A549 (cell line): ENCODE measurements at regions not wholly inside any gene's neighbourhood (a gene's known extent, or its start where the extent isn't known, plus 50 kb on each side); places are given as distances from the start of the nearest gene placed in this dataset.

ENCODE experiments used
- ATAC-seq, 2 experiments: fragments of 200-7000 bp in 1 of 2; fragments of >200 bp in 1 of 2; cut with Nextera tagmentation in 1 of 2; cut with Tn5 transposase in 1 of 2; 3 replicates each; pipeline versions ENCODE4 v1.8.0 to v1.9.1; 2018 to 2020; ENCODE audit warnings: mild to moderate bottlenecking in 1 of 2, moderate library complexity in 1 of 2
- CTCF ChIA-PET: fragments of 300-600 bp; sonication (Branson Sonifier 250); formaldehyde crosslinking; extraction: SDS; loops from one replicate; lab custom pipeline; 2021; ENCODE audit warnings: antibody characterized with exemption, inconsistent platforms; lab: Yijun Ruan, JAX
- POLR2A ChIA-PET: fragments of 350-600 bp; formaldehyde crosslinking; extraction: SDS; loops from one replicate; lab custom pipeline; 2021; ENCODE audit warnings: antibody characterized with exemption, inconsistent platforms; lab: Yijun Ruan, JAX
- DNase-seq, 2 experiments: peaks; one replicate each; pipeline versions ENCODE4 v3.0.0 to v3.0.0-alpha.2; 2011 to 2016; ENCODE audit warnings: low read depth in 1 of 2, low spot score in 1 of 2
- FAIRE-seq: peaks from 2 replicates; lab custom pipeline; 2011; peaks lifted over from hg19 to GRCh38; lab: Jason Lieb, UNC
- H3K27ac ChIP-seq, 2 experiments: fragments of >200 bp; sonication (Bioruptor Twin); formaldehyde crosslinking; 3 replicates each; pipeline ENCODE4 v1.5.1; 2016 to 2017
- H3K4me1 ChIP-seq: fragments of >200 bp; sonication (Bioruptor Twin); formaldehyde crosslinking; 3 replicates; pipeline ENCODE4 v1.6.1; 2016
- H3K4me2 ChIP-seq: fragments of >200 bp; sonication (Bioruptor Twin); formaldehyde crosslinking; 3 replicates; pipeline ENCODE4 v1.6.1; 2016
- H3K4me3 ChIP-seq: fragments of >200 bp; sonication (Bioruptor Twin); formaldehyde crosslinking; 3 replicates; pipeline ENCODE4 v1.5.1; 2016
- H3K9me3 ChIP-seq: fragments of >200 bp; sonication (Bioruptor Twin); formaldehyde crosslinking; 3 replicates; pipeline ENCODE4 v1.6.1; 2016
- CBX2 ChIP-seq: fragments of 200-600 bp; sonication (generic); IDR thresholded peaks from 2 replicates; pipeline ENCODE4 v1.6.1; 2016; ENCODE audit warnings: low read depth, mild to moderate bottlenecking, borderline replicate concordance
- CBX8 ChIP-seq: fragments of 200-600 bp; sonication (generic); IDR thresholded peaks from 2 replicates; pipeline ENCODE4 v1.6.1; 2016
- CEBPB ChIP-seq, 2 experiments: fragments of >200 bp in 1 of 2; sonication (Bioruptor Twin) in 1 of 2; formaldehyde crosslinking in 1 of 2; IDR thresholded peaks; 2 replicates each; pipeline ENCODE4 v1.6.1; 2012 to 2016
- FOSL2 ChIP-seq, 2 experiments: fragments of 450-650 bp in 1 of 2; fragments of >200 bp in 1 of 2; sonication (Bioruptor Twin) in 1 of 2; formaldehyde crosslinking; IDR thresholded peaks; 2 replicates each; pipeline versions ENCODE4 v1.5.0 to v1.6.1; 2016 to 2020; ENCODE audit warnings: mild to moderate bottlenecking in 1 of 2, moderate library complexity in 1 of 2
- GATA3 ChIP-seq: IDR thresholded peaks from 2 replicates; pipeline ENCODE4 v1.6.1; 2012; ENCODE audit warnings: borderline replicate concordance
- HEYL ChIP-seq: fragments of 250-450 bp; sonication (Bioruptor Pico); IDR thresholded peaks from 2 replicates; pipeline ENCODE4 v1.8.0; 2021; ENCODE audit warnings: mild to moderate bottlenecking, moderate library complexity
- HMGXB4 ChIP-seq: fragments of 250-450 bp; sonication (Bioruptor Pico); IDR thresholded peaks from 2 replicates; pipeline ENCODE4 v1.5.0; 2021; ENCODE audit warnings: mild to moderate bottlenecking, moderate library complexity, borderline replicate concordance
- HOXA7 ChIP-seq: fragments of 250-450 bp; sonication (Bioruptor Pico); IDR thresholded peaks from 2 replicates; pipeline ENCODE4 v1.5.0; 2020; ENCODE audit warnings: mild to moderate bottlenecking, moderate library complexity
- JUNB ChIP-seq: fragments of >200 bp; sonication (Bioruptor Twin); formaldehyde crosslinking; IDR thresholded peaks from 2 replicates; pipeline ENCODE4 v1.6.1; 2016
- KDM1A ChIP-seq: fragments of 200-600 bp; sonication (generic); IDR thresholded peaks from 2 replicates; pipeline ENCODE4 v1.6.1; 2016; ENCODE audit warnings: low read depth, mild to moderate bottlenecking
- KDM5A ChIP-seq: fragments of 200-600 bp; sonication (generic); IDR thresholded peaks from 2 replicates; pipeline ENCODE4 v1.6.1; 2016; ENCODE audit warnings: antibody characterized with exemption, mild to moderate bottlenecking
- MAZ ChIP-seq: fragments of 150-350 bp; IDR thresholded peaks from 2 replicates; pipeline ENCODE4 v1.6.1; 2014; ENCODE audit warnings: antibody characterized with exemption, low read depth, low read length, borderline replicate concordance
- NFE2L2 ChIP-seq: fragments of 150-350 bp; conservative IDR thresholded peaks from 2 replicates; pipeline ENCODE4 v1.6.1; 2014; ENCODE audit warnings: low read length
- POLR2A ChIP-seq: IDR thresholded peaks from 2 replicates; pipeline ENCODE4 v1.6.1; 2012; ENCODE audit warnings: mild to moderate bottlenecking, low read length
- POLR2AphosphoS2 ChIP-seq: conservative IDR thresholded peaks from 2 replicates; pipeline ENCODE4 v1.6.1; 2012; ENCODE audit warnings: low read length, improper control_type of control experiment, inconsistent platforms
- RARB ChIP-seq: fragments of 250-450 bp; sonication (Bioruptor Pico); IDR thresholded peaks from 2 replicates; pipeline ENCODE4 v1.8.0; 2021; ENCODE audit warnings: mild to moderate bottlenecking, moderate library complexity
- TP53 ChIP-seq: fragments of 250-450 bp; sonication (Bioruptor Pico); IDR thresholded peaks from 2 replicates; pipeline ENCODE4 v1.5.0; 2021; ENCODE audit warnings: mild to moderate bottlenecking, moderate library complexity
- ZNF302 ChIP-seq: fragments of 250-450 bp; sonication (Bioruptor Pico); IDR thresholded peaks from 2 replicates; pipeline ENCODE4 v1.9.0; 2021; ENCODE audit warnings: inconsistent platforms, mild to moderate bottlenecking, moderate library complexity
- ZSCAN20 ChIP-seq: fragments of 250-450 bp; sonication (Bioruptor Pico); IDR thresholded peaks from 2 replicates; pipeline ENCODE4 v1.8.0; 2022; ENCODE audit warnings: mild to moderate bottlenecking, moderate library complexity
- WGBS: methylation state at CpG from one replicate; pipeline ENCODE4 v1.1.6; 2017; ENCODE audit errors: missing lambda C conversion rate; 5-methylcytosine and 5-hydroxymethylcytosine counted together
- TF ChIP-seq, protein P1 (sequence below): fragments of 150-350 bp; IDR thresholded peaks from 2 replicates; pipeline ENCODE4 v1.6.1; 2014; ENCODE audit warnings: low read depth, mild to moderate bottlenecking, low read length
- TF ChIP-seq, protein P2 (sequence below): IDR thresholded peaks from 2 replicates; pipeline ENCODE4 v1.6.1; 2012
- TF ChIP-seq, protein P3 (sequence below): fragments of 200-600 bp; sonication (generic); IDR thresholded peaks from 2 replicates; pipeline ENCODE4 v1.6.1; 2016; ENCODE audit warnings: antibody characterized with exemption, mild to moderate bottlenecking, moderate library complexity

DNA sequence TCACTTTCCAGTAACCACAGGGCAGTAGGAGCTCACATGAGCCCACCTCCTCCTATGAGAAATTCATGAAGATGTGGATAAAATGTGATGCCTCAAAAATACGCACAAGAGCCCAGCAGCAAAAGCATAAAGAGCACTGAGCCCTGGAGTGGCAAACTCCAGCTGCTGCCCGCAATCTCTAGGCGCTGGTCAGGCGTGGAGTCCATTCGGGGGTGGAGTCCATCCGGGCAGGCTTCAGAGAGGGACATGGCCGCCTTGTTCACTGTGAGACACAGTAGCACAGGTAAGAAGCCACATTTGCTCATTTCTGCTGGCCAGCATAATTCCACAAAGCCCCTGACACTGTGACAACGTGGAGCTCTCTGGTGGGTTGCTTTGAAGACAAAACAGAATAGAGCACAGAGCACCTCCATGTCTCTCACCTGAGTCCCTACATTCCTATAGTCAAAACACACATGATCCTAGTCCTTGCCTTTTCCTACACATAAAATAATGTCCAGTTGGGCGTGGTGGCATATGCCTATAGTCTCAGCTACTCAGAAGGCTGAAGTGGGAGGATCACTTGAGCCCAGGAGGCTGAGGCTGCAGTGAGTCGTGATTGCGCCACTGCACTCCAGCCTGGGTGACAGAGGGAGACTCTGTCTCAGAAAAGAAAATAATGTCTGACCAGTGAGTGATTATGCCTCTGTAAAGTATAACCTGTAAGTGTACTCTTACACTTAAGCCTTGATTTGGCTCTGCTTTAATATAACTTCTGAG is 365.2 kb downstream of the GADD45G start:
- ChIA-PET CTCF (interaction anchor here (1.1 to 1.4 kb wide), 3 partner anchors 11 to 125 kb away, joined by 3 read pairs; no protein-coding TSS in a partner anchor), POLR2A (no interaction called here)
- TF ChIP-seq CEBPB (IDR thresholded peaks at IDR 0.05) (peak; percentile 44 to 64; a peak in 3 of 4 replicates), HOXA7 (no peak), HEYL (CRISPR knock-in tag) (no peak), FOSL2 (IDR thresholded peaks at IDR 0.05) (no peak), FOSL2 (CRISPR knock-in tag; IDR thresholded peaks at IDR 0.05) (peak; percentile 16; the same call in 1 of the 2 replicates)
- peaks cover 14% of the 10 kb centered on the region; the same call in 2 of the 3 replicates for H3K4me1 ChIP-seq
- FAIRE-seq (no peak), ATAC-seq (peak in 1 of 2 experiments; percentile 48; a peak in 2 of 6 replicates), DNase-seq (no peak)
- no peaks in the 10 kb centered on the region for H3K9me3 ChIP-seq
- H3K4me3 ChIP-seq = no peak overlapping the region
- no peak overlapping the region for H3K4me2 ChIP-seq
- H3K27ac ChIP-seq = no peak overlapping the region
- 73% methylated on average over 11 of the region's 11 CpGs for WGBS

GRCh38 chr9:89970701-89971100 is 365.9 kb downstream of the GADD45G start:
- Histone ChIP-seq H3K4me3 (no peak overlapping the region), H3K4me2 (no peak overlapping the region)
- TF ChIP-seq GATA3 = no peak
- TF ChIP-seq, all 56 proteins: peak for 0
- Histone ChIP-seq H3K9me3 (no peaks in the 10 kb centered on the region), H3K4me1 (peaks cover 14% of the 10 kb centered on the region; the same call in 2 of the 3 replicates), H3K27ac (no peak overlapping the region)
- ChIA-PET CTCF (interaction anchor here (1.2 to 1.4 kb wide), 2 partner anchors 10 to 125 kb away, joined by 3 read pairs; no protein-coding TSS in a partner anchor), POLR2A (no interaction called here)
- DNase-seq (no peak), FAIRE-seq (no peak), ATAC-seq (no peak)
- 69% methylated on average over 15 of the region's 15 CpGs for WGBS

GRCh38 chr9:89972535-89972934 is 367.7 kb downstream of the GADD45G start:
- FAIRE-seq (no peak), ATAC-seq (no peak), DNase-seq (no peak)
- TF ChIP-seq JUNB = no peak
- CTCF ChIA-PET = no interaction called here
- Histone ChIP-seq H3K4me1 (peaks cover 14% of the 10 kb centered on the region; the same call in 2 of the 3 replicates), H3K4me2 (no peak overlapping the region), H3K4me3 (no peak overlapping the region), H3K9me3 (no peaks in the 10 kb centered on the region), H3K27ac (no peak overlapping the region)
- WGBS = 59% methylated on average over 5 of the region's 5 CpGs
- POLR2A ChIA-PET = no interaction called here

GRCh38 chr9:89974582-89974981 is 369.8 kb downstream of the GADD45G start:
- 0 out of 3 replicates have a peak, but pooled peaks cover 3% of the 10 kb centered on the region for H3K9me3 ChIP-seq
- H3K4me2 ChIP-seq = no peak overlapping the region
- DNase-seq (no peak), FAIRE-seq (no peak), ATAC-seq (no peak)
- no peak overlapping the region for H3K4me3 ChIP-seq
- peaks cover 8% of the 10 kb centered on the region; the same call in 2 of the 3 replicates for H3K4me1 ChIP-seq
- TF ChIP-seq HOXA7 (no peak), KDM1A (no peak), NFE2L2 (no peak), POLR2A (no peak), HEYL (CRISPR knock-in tag) (no peak), CBX2 (no peak), RARB (CRISPR knock-in tag) (no peak), HMGXB4 (CRISPR knock-in tag) (no peak), POLR2AphosphoS2 (no peak), TP53 (no peak), FOSL2 (IDR thresholded peaks at IDR 0.05) (no peak), FOSL2 (CRISPR knock-in tag; IDR thresholded peaks at IDR 0.05) (no peak), ZNF302 (CRISPR knock-in tag) (no peak), CBX8 (no peak), ZSCAN20 (no peak), KDM5A (no peak), MAZ (no peak)
- TF ChIP-seq, protein P1, sequence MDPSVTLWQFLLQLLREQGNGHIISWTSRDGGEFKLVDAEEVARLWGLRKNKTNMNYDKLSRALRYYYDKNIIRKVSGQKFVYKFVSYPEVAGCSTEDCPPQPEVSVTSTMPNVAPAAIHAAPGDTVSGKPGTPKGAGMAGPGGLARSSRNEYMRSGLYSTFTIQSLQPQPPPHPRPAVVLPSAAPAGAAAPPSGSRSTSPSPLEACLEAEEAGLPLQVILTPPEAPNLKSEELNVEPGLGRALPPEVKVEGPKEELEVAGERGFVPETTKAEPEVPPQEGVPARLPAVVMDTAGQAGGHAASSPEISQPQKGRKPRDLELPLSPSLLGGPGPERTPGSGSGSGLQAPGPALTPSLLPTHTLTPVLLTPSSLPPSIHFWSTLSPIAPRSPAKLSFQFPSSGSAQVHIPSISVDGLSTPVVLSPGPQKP = no peak
- TF ChIP-seq, protein P2, sequence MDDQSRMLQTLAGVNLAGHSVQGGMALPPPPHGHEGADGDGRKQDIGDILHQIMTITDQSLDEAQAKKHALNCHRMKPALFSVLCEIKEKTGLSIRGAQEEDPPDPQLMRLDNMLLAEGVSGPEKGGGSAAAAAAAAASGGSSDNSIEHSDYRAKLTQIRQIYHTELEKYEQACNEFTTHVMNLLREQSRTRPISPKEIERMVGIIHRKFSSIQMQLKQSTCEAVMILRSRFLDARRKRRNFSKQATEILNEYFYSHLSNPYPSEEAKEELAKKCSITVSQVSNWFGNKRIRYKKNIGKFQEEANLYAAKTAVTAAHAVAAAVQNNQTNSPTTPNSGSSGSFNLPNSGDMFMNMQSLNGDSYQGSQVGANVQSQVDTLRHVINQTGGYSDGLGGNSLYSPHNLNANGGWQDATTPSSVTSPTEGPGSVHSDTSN = no peak
- TF ChIP-seq, protein P3, sequence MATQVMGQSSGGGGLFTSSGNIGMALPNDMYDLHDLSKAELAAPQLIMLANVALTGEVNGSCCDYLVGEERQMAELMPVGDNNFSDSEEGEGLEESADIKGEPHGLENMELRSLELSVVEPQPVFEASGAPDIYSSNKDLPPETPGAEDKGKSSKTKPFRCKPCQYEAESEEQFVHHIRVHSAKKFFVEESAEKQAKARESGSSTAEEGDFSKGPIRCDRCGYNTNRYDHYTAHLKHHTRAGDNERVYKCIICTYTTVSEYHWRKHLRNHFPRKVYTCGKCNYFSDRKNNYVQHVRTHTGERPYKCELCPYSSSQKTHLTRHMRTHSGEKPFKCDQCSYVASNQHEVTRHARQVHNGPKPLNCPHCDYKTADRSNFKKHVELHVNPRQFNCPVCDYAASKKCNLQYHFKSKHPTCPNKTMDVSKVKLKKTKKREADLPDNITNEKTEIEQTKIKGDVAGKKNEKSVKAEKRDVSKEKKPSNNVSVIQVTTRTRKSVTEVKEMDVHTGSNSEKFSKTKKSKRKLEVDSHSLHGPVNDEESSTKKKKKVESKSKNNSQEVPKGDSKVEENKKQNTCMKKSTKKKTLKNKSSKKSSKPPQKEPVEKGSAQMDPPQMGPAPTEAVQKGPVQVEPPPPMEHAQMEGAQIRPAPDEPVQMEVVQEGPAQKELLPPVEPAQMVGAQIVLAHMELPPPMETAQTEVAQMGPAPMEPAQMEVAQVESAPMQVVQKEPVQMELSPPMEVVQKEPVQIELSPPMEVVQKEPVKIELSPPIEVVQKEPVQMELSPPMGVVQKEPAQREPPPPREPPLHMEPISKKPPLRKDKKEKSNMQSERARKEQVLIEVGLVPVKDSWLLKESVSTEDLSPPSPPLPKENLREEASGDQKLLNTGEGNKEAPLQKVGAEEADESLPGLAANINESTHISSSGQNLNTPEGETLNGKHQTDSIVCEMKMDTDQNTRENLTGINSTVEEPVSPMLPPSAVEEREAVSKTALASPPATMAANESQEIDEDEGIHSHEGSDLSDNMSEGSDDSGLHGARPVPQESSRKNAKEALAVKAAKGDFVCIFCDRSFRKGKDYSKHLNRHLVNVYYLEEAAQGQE = no peak
- no peak overlapping the region for H3K27ac ChIP-seq
- CTCF ChIA-PET = interaction anchor here (1.0 kb wide), 1 partner anchor 128 kb away, joined by 3 read pairs; no protein-coding TSS in a partner anchor
- POLR2A ChIA-PET = no interaction called here
